Right atrium auricular region (tissue), 2 donors: ENCODE measurements at regions not wholly inside any gene's neighbourhood (a gene's known extent, or its start where the extent isn't known, plus 50 kb on each side); places are given as distances from the start of the nearest gene placed in this dataset.
"Not testable (repeated sequence)": the region's sequence is repeated elsewhere in the genome, so short reads cannot be mapped to it uniquely, and the experiment has no call there.

Source experiments
- DNase-seq: peaks from one replicate; pipeline ENCODE4 v3.0.0-alpha.2; 2019; ENCODE audit warnings: low spot score
- H3K27ac ChIP-seq, 2 donors: fragments of 200-600 bp; sonication (generic); 1 replicate in 1 of 2; 2 replicates in 1 of 2; pipeline ENCODE4 v1.5.1; 2016 to 2019
- H3K27me3 ChIP-seq, 2 donors: fragments of 200-600 bp; sonication (generic); one replicate each; pipeline versions ENCODE4 v1.5.1 to v1.6.0; 2017 to 2019
- H3K36me3 ChIP-seq: fragments of 200-600 bp; sonication (generic); one replicate; pipeline ENCODE4 v1.5.1; 2016
- H3K4me1 ChIP-seq, 2 donors: fragments of 200-600 bp; sonication (generic); one replicate each; pipeline versions ENCODE4 v1.5.1 to v1.6.0; 2017 to 2019
- H3K4me3 ChIP-seq, 2 donors: fragments of 200-600 bp; sonication (generic); 1 replicate in 1 of 2; 2 replicates in 1 of 2; pipeline ENCODE4 v1.5.1; 2017 to 2019; ENCODE audit warnings: mild to moderate bottlenecking in 1 of 2, moderate library complexity in 1 of 2
- H3K9me3 ChIP-seq, 2 donors: fragments of 200-600 bp; sonication (generic); one replicate each; pipeline ENCODE4 v1.5.1; 2019
- TF ChIP-seq, protein P1 (sequence below), 2 donors: fragments of 200-600 bp; sonication (generic); IDR thresholded peaks; one replicate each; pipeline ENCODE4 v1.5.1; 2019; ENCODE audit warnings: antibody characterized with exemption in 2 of 2

DNA sequence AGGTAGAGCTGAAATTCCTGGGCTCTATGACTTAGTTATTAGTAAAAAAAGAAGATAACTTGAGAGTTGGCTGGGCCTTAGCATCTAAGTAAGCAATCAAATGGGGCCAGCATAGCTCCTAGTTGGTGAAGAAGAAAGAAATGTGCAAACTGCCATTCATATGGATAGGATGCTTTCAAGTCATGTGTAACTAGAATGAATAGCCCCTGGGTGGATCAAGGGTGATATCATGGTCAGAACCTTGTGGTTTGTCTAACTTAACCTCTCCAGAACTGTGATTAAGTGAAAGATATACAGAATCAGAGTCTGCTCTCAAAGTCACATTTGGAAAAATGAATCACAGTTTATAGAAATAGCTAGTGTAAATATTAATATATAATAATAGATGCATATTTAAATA, 198.7 kb upstream of the DTNA start:
- no peaks in the 10 kb centered on the region for H3K36me3 ChIP-seq
- H3K27ac ChIP-seq = no peak overlapping the region
- no peak overlapping the region for H3K4me3 ChIP-seq
- H3K9me3 ChIP-seq = no peaks in the 10 kb centered on the region
- H3K4me1 ChIP-seq = peaks cover 0 to 9% of the 10 kb centered on the region in 2 donors
- TF ChIP-seq, protein P1, sequence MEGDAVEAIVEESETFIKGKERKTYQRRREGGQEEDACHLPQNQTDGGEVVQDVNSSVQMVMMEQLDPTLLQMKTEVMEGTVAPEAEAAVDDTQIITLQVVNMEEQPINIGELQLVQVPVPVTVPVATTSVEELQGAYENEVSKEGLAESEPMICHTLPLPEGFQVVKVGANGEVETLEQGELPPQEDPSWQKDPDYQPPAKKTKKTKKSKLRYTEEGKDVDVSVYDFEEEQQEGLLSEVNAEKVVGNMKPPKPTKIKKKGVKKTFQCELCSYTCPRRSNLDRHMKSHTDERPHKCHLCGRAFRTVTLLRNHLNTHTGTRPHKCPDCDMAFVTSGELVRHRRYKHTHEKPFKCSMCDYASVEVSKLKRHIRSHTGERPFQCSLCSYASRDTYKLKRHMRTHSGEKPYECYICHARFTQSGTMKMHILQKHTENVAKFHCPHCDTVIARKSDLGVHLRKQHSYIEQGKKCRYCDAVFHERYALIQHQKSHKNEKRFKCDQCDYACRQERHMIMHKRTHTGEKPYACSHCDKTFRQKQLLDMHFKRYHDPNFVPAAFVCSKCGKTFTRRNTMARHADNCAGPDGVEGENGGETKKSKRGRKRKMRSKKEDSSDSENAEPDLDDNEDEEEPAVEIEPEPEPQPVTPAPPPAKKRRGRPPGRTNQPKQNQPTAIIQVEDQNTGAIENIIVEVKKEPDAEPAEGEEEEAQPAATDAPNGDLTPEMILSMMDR (IDR thresholded peaks at IDR 0.05) = no peak
- H3K27me3 ChIP-seq = no peaks in the 10 kb centered on the region
- no peak for DNase-seq

DNA sequence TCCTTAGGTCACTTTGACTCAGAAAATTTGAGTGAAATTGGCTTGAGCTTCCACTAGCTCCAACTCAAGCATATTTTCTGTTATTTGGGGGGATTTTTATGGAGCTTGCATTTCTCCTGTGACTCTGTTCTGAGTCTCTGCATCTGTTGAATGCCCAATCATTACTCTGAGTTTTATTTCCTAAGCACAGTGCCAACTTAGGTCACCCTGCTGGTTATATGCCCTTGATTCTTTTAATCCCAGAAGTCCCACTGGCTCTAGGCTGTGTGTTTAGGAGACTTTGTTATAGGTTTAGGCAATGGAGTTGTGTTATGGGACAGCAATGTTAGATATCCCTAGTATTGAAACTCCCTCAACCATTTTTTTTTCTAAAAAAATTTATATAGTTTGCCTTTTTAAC, 198.2 kb upstream of the DTNA start:
- H3K27me3 ChIP-seq = no peaks in the 10 kb centered on the region
- H3K27ac ChIP-seq = no peak overlapping the region
- no peaks in the 10 kb centered on the region for H3K9me3 ChIP-seq
- H3K36me3 ChIP-seq = no peaks in the 10 kb centered on the region
- TF ChIP-seq, protein P1 (IDR thresholded peaks at IDR 0.05) = no peak
- DNase-seq = no peak
- H3K4me3 ChIP-seq = no peak overlapping the region
- H3K4me1 ChIP-seq = peaks cover 0 to 9% of the 10 kb centered on the region in 2 donors

DNA sequence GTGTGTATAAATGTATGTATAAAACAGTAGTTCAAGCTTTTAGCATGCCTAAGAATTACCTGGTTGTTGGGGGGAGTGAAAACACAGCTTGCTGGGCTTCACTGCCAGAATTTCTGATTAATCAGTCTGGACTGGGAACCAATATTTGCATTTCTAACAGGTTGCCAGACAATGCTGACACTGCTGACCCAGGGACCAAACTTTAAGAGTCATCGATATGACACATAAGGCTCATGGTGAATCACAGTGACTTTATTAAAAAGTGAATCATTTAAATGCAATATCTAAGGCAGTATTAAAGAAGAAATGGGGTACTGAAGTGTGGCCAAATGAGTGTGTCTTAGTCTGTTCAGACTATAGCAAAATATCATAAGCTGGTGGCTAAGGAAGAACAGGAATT, 195.9 kb upstream of the DTNA start:
- Histone ChIP-seq H3K36me3 (no peaks in the 10 kb centered on the region), H3K4me1 (peaks cover 0 to 5% of the 10 kb centered on the region in 2 donors), H3K9me3 (no peaks in the 10 kb centered on the region), H3K4me3 (no peak overlapping the region), H3K27me3 (no peaks in the 10 kb centered on the region), H3K27ac (no peak overlapping the region)
- TF ChIP-seq, protein P1 (IDR thresholded peaks at IDR 0.05) = no peak
- DNase-seq = no peak

DNA sequence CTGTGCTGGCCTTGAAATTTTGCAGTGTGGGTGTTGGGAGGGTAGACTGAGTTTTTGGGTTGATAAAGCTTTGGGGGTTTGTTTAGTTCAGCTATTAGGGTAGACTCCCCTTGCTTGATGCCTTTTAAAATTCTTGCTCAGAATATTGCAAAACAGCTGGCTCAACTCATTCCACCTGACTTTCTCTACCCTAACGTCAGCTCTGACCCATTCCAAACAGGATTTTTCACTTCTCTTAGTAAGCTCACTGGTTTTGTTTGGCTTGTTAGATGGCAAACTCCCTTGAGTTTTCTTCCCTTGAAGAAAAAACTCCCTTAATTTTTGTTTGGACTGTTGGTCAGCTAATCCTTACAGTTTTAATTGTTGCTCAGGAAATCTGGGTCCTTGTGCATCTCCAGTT, 195.1 kb upstream of the DTNA start:
- no peak for DNase-seq
- Histone ChIP-seq H3K4me1 (no peaks in the 10 kb centered on the region), H3K27me3 (no peaks in the 10 kb centered on the region), H3K27ac (no peak overlapping the region), H3K9me3 (no peaks in the 10 kb centered on the region), H3K36me3 (no peaks in the 10 kb centered on the region), H3K4me3 (no peak overlapping the region)
- TF ChIP-seq, protein P1 (IDR thresholded peaks at IDR 0.05) = no peak

DNA sequence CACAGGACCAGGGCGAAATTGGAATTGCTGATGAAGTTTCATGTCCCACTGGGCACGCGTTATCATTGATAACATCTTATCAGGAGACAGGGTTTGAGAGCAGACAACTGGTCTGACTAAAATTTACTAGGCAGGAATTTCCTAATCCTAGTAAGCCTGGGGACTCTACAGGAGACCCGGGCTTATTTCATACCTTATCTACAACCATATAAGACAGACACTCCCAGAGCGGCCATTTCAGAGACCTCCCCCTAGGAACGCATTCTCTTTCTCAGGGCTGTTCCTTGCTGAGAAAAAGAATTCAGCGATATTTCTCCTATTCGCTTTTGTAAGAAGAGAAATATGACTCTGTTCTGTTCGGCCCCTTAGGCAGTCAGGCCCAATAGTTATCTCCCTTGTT, 193.7 kb upstream of the DTNA start:
- not testable (repeated sequence) for H3K36me3 ChIP-seq, DNase-seq, H3K27me3 ChIP-seq, H3K4me3 ChIP-seq, H3K27ac ChIP-seq, H3K9me3 ChIP-seq, H3K4me1 ChIP-seq

DNA sequence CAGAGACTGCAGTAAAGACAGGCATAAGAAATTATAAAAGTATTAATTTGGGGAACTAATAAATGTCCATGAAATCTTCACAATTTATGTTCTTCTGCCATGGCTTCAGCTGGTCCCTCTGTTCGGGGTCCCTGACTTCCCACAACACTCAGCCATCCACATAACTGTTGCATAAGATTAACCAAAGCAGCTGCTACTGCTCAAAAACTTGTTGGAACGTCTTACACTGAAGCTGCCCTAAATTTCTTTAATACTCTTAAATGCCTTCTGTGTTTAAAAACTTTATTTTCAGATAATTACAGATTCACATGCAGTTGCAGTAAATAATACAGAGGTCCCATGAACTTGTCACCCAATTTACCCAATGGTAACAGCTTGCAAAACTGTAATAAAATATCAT, 193.1 kb upstream of the DTNA start:
- H3K9me3 ChIP-seq, H3K27ac ChIP-seq, H3K36me3 ChIP-seq, H3K27me3 ChIP-seq, H3K4me1 ChIP-seq, DNase-seq, H3K4me3 ChIP-seq: not testable (repeated sequence)

DNA sequence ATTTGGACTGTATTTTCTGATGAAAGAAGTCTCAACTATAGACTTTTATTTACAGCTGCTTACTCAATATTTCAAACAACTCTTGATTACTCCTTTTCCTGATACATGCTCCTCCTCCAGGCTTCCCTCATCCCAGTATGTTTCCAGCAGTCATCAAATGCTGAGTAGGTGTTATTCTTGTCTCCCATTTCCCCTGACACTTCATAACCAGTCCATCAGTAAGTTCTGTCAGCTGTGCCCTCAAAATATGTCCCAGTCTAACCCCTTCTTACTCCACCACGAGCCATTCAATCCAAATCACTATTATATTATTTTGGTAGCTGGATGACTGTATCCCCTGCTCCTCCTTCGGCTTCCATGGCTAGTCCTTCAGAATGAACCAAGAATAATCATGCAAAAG, 189.1 kb upstream of the DTNA start:
- TF ChIP-seq, protein P1 (IDR thresholded peaks at IDR 0.05) = no peak
- DNase-seq = no peak
- Histone ChIP-seq H3K4me1 (peaks cover 0 to 11% of the 10 kb centered on the region in 2 donors), H3K4me3 (no peak overlapping the region), H3K27ac (no peak overlapping the region), H3K27me3 (no peaks in the 10 kb centered on the region), H3K9me3 (no peaks in the 10 kb centered on the region), H3K36me3 (no peaks in the 10 kb centered on the region)
